ENCODE measurements at regions not wholly inside any gene's neighbourhood (a gene's known extent, or its start where the extent isn't known, plus 50 kb on each side); places are given as distances from the start of the nearest gene placed in this dataset.

GRCh38 chr9:31683116-31683515, 701.3 kb upstream of the ACO1 start:
- DNase-seq (ENCODE audit: low read depth) = no peak
- TF ChIP-seq CTCF (IDR thresholded peaks at IDR 0.05; ENCODE audit: insufficient read depth, low read length) = no peak
- H3K4me3 ChIP-seq (ENCODE audit: low read depth, low read length) = no peak overlapping the region

GRCh38 chr9:31697956-31698355, 686.5 kb upstream of the ACO1 start:
- H3K4me3 ChIP-seq (ENCODE audit: low read depth, low read length) = no peak overlapping the region
- no peak for DNase-seq (ENCODE audit: low read depth)
- TF ChIP-seq CTCF (IDR thresholded peaks at IDR 0.05; ENCODE audit: insufficient read depth, low read length) = no peak

GRCh38 chr9:31699836-31700235, 684.6 kb upstream of the ACO1 start:
- no peak for TF ChIP-seq CTCF (IDR thresholded peaks at IDR 0.05; ENCODE audit: insufficient read depth, low read length)
- DNase-seq (ENCODE audit: low read depth) = no peak
- H3K4me3 ChIP-seq (ENCODE audit: low read depth, low read length) = no peak overlapping the region

GRCh38 chr9:31700252-31701045, 684.0 kb upstream of the ACO1 start:
- TF ChIP-seq CTCF (IDR thresholded peaks at IDR 0.05; ENCODE audit: insufficient read depth, low read length) = no peak
- no peak overlapping the region for H3K4me3 ChIP-seq (ENCODE audit: low read depth, low read length)
- no peak for DNase-seq (ENCODE audit: low read depth)

- TF ChIP-seq CTCF (IDR thresholded peaks at IDR 0.05; ENCODE audit: insufficient read depth, low read length) = no peak
- DNase-seq (ENCODE audit: low read depth) = no peak
- H3K4me3 ChIP-seq (ENCODE audit: low read depth, low read length) = no peak overlapping the region
These were observed 681.5 kb upstream of the ACO1 start for GRCh38 chr9:31702957-31703356.

- no peak for DNase-seq (ENCODE audit: low read depth)
- no peak for TF ChIP-seq CTCF (IDR thresholded peaks at IDR 0.05; ENCODE audit: insufficient read depth, low read length)
These were observed 669.2 kb upstream of the ACO1 start for GRCh38 chr9:31715250-31715649.

GRCh38 chr9:31719262-31719661, 665.2 kb upstream of the ACO1 start:
- TF ChIP-seq CTCF (IDR thresholded peaks at IDR 0.05; ENCODE audit: insufficient read depth, low read length) = no peak
- H3K4me3 ChIP-seq (ENCODE audit: low read depth, low read length) = no peak overlapping the region
- no peak for DNase-seq (ENCODE audit: low read depth)

More at GRCh38 chr9:31715250-31715649, 669.2 kb upstream of the ACO1 start:
- no peak overlapping the region for H3K4me3 ChIP-seq (ENCODE audit: low read depth, low read length)
